ENCODE measurements at regions not wholly inside any gene's neighbourhood (a gene's known extent, or its start where the extent isn't known, plus 50 kb on each side); places are given as distances from the start of the nearest gene placed in this dataset.

DNA sequence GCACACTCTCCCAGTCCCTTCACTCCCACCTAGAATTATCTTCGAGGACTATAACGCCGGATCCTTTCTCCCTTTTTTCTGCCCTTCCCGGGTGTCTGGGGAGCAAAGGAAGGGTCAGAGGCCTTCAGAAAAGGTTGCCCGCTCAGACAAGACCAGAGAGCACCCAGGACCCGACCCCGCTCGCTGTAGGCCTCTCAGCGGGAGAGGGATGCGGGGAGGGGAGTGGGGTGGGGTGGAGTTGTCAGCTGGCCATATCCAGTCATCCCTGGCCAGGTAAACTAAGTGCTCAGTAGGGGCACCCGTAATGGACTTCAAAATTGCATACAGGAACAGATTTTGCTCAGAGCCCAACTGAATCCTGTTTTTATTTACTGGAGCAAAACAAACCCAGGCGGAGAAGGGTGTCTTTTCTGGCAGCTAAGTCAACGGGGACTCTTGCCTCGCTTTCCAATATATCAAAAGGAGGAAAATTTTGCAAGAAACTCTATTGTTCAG is 65.0 kb downstream of the NOL4 start:
- 53 to 58% methylated on average over 14 of the region's 14 CpGs for WGBS, 2 donors
- TF ChIP-seq EP300 (IDR thresholded peaks at IDR 0.05) (no peak), POLR2A (IDR thresholded peaks at IDR 0.05) (no peak)
- TF ChIP-seq, protein P1, sequence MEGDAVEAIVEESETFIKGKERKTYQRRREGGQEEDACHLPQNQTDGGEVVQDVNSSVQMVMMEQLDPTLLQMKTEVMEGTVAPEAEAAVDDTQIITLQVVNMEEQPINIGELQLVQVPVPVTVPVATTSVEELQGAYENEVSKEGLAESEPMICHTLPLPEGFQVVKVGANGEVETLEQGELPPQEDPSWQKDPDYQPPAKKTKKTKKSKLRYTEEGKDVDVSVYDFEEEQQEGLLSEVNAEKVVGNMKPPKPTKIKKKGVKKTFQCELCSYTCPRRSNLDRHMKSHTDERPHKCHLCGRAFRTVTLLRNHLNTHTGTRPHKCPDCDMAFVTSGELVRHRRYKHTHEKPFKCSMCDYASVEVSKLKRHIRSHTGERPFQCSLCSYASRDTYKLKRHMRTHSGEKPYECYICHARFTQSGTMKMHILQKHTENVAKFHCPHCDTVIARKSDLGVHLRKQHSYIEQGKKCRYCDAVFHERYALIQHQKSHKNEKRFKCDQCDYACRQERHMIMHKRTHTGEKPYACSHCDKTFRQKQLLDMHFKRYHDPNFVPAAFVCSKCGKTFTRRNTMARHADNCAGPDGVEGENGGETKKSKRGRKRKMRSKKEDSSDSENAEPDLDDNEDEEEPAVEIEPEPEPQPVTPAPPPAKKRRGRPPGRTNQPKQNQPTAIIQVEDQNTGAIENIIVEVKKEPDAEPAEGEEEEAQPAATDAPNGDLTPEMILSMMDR (IDR thresholded peaks at IDR 0.05) = no peak
- Histone ChIP-seq H3K4me1 (peaks cover 0 to 12% (median 0%) of the 10 kb centered on the region in 4 donors), H3K27me3 (peaks cover 0 to 15% of the 10 kb centered on the region in 2 donors), H3K9me3 (peaks cover 0 to 5% (median 0%) of the 10 kb centered on the region in 4 donors), H3K4me3 (peak overlapping the region in 1 of 4 donors; percentile 44), H3K36me3 (no peaks in the 10 kb centered on the region), H3K27ac (no peak overlapping the region)
- DNase-seq (ENCODE audit: low spot score in 2 of 2) = no peak

DNA sequence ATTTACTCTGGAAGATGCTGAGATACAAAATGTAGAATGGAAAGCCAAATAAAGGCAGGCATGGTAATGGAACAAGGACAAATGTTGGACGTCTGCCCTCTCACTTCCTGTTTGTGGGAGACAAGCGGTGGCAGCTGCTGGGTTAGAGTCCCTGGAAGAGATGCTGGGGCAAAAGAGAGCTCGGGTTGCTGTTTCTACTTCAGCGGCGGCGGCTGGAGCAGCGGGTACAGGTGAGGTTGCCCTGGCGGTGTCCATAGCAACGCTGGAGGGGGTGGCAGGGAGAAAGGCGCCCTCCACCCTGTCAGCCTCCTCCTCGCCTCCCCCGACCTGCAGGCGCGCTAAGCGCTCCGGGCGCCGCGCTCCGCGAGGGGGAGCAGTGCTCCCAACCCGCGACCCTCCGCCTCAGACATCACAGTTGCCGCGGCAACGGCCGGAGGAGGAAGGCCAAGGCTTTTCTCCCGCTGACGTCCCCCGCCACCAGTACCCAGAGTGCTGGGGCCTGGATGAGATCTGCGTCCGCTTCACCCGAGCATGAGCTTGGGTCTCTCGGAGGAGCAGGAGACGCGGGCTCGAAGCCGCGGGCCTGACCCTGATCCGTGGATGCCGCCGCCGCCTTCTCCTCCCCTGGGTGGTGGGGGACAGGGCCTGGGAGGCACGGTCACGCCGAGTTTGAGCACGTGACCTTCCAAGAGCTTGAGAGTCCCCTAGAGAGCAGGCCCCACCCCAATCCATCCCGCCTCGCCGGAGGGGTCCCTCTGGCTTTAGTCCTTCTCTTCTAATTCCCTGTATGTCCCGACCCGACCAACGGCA is 65.6 kb downstream of the NOL4 start:
- WGBS, 2 donors = 4% methylated on average over 32 to 51 of the region's 54 CpGs
- Histone ChIP-seq H3K4me3 (peak overlapping the region in 3 of 4 donors; percentile 31 to 44 (median 34)), H3K27me3 (peaks cover 0 to 15% of the 10 kb centered on the region in 2 donors), H3K4me1 (peaks cover 0 to 12% (median 0%) of the 10 kb centered on the region in 4 donors), H3K27ac (no peak overlapping the region), H3K36me3 (no peaks in the 10 kb centered on the region), H3K9me3 (peaks cover 0 to 5% (median 0%) of the 10 kb centered on the region in 4 donors)
- TF ChIP-seq EP300 (IDR thresholded peaks at IDR 0.05) (no peak), POLR2A (IDR thresholded peaks at IDR 0.05) (no peak)
- TF ChIP-seq, protein P1 (IDR thresholded peaks at IDR 0.05) = no peak
- DNase-seq (ENCODE audit: low spot score in 2 of 2) = peak in 1 of 2 donors; percentile 9

DNA sequence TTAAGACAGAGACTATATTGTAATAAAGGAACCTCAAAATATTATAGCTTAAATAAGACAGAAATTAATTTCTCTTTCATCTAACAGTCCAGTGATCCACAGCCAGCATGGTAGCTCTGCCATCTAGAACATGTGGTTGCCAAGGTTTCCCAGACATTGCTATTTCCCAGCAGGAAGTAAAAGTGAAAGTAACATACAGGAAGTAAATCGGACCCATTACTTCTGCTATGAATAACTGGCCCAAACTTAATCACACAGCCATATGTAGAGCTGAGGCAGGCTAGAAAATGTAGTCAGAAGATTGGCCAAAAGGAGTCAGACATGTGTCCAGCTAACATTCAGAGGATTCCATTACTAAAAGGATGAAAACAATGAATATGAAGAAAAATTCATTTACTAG is 71.0 kb downstream of the NOL4 start:
- H3K9me3 ChIP-seq = no peaks in the 10 kb centered on the region
- H3K4me1 ChIP-seq = peaks cover 0 to 4% (median 0%) of the 10 kb centered on the region in 4 donors
- DNase-seq (ENCODE audit: low spot score in 2 of 2) = no peak
- 33 to 39% methylated on average over 1 of the region's 1 CpG for WGBS, 2 donors
- no peaks in the 10 kb centered on the region for H3K36me3 ChIP-seq
- H3K4me3 ChIP-seq = peak overlapping the region in 1 of 4 donors; percentile 0
- TF ChIP-seq POLR2A (IDR thresholded peaks at IDR 0.05) (no peak), EP300 (IDR thresholded peaks at IDR 0.05) (no peak)
- TF ChIP-seq, protein P1 (IDR thresholded peaks at IDR 0.05) = no peak
- no peak overlapping the region for H3K27ac ChIP-seq
- H3K27me3 ChIP-seq = peaks cover 0 to 2% of the 10 kb centered on the region in 2 donors

DNA sequence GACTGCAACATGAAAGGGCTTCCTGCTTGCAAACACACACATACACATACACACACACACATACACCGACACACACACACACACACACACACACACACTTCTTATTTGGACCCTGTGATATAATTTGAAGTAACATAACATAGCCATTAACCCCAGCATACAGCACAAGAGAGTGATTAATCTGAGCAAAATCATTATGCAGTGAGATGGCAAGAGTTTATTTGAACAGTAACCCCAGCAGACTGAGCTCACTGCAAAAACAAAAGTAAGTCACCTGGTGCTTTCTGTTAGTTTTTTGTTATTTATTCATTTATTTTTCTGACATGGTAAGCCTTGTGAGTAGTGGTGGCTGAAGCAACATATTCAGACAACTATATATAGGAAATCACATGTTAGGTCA is 93.7 kb downstream of the NOL4 start:
- no peaks in the 10 kb centered on the region for H3K4me1 ChIP-seq
- H3K9me3 ChIP-seq = peaks cover 0 to 7% (median 0%) of the 10 kb centered on the region in 4 donors
- H3K36me3 ChIP-seq = no peaks in the 10 kb centered on the region
- 73 to 84% methylated on average over 1 of the region's 1 CpG for WGBS, 2 donors
- H3K27me3 ChIP-seq = no peaks in the 10 kb centered on the region
- TF ChIP-seq POLR2A (IDR thresholded peaks at IDR 0.05) = no peak
- no peak for TF ChIP-seq EP300 (IDR thresholded peaks at IDR 0.05)
- TF ChIP-seq, protein P1 (IDR thresholded peaks at IDR 0.05) = no peak
- no peak for DNase-seq (ENCODE audit: low spot score in 2 of 2)
- no peak overlapping the region for H3K27ac ChIP-seq
- no peak overlapping the region for H3K4me3 ChIP-seq

DNA sequence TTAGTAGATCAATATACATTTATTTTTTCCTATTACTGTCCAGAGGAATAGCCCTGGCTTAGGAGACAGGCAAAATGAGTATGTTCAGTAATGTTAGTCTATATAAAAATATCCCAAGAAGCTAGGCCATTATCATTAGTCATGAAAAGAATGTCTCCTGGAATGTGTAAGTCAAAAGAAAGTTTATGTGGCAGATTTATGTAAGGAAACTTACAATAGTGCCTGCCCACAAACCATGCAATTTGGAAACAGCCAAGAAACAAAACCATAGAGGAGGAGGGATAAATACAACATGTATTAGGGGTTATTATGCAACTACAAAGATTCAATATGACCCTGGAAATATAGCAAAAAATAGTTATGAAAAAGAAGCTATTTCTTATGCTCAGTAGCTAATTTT is 96.3 kb downstream of the NOL4 start:
- H3K9me3 ChIP-seq = no peaks in the 10 kb centered on the region
- no peak overlapping the region for H3K4me3 ChIP-seq
- no peaks in the 10 kb centered on the region for H3K27me3 ChIP-seq
- no peaks in the 10 kb centered on the region for H3K4me1 ChIP-seq
- no peak overlapping the region for H3K27ac ChIP-seq
- TF ChIP-seq POLR2A (IDR thresholded peaks at IDR 0.05) (no peak), EP300 (IDR thresholded peaks at IDR 0.05) (no peak)
- TF ChIP-seq, protein P1 (IDR thresholded peaks at IDR 0.05) = no peak
- DNase-seq (ENCODE audit: low spot score in 2 of 2) = no peak
- no peaks in the 10 kb centered on the region for H3K36me3 ChIP-seq

Data from tibial nerve (tissue), 4 donors.